Osteocyte (in vitro differentiated cells): ENCODE measurements at regions not wholly inside any gene's neighbourhood (a gene's known extent, or its start where the extent isn't known, plus 50 kb on each side); places are given as distances from the start of the nearest gene placed in this dataset.
"Not testable (repeated sequence)": the region's sequence is repeated elsewhere in the genome, so short reads cannot be mapped to it uniquely, and the experiment has no call there.

Source experiments
- DNase-seq: peaks from one replicate; pipeline ENCODE4 v3.0.0; 2021; ENCODE audit warnings: mixed read lengths; ENCODE audit not compliant: unreplicated experiment; ENCODE audit errors: extremely low spot score
- H3K27ac Mint-ChIP-seq: one replicate; pipeline ENCODE4 v1.8.0; 2021; ENCODE audit warnings: mild to moderate bottlenecking, mixed read lengths; ENCODE audit not compliant: unreplicated experiment
- H3K27me3 Mint-ChIP-seq: one replicate; pipeline ENCODE4 v1.8.0; 2021; ENCODE audit warnings: mixed read lengths; ENCODE audit not compliant: unreplicated experiment
- H3K36me3 Mint-ChIP-seq: one replicate; pipeline ENCODE4 v1.8.0; 2021; ENCODE audit warnings: mixed read lengths; ENCODE audit not compliant: unreplicated experiment
- H3K4me1 Mint-ChIP-seq: one replicate; pipeline ENCODE4 v1.8.0; 2021; ENCODE audit warnings: mixed read lengths; ENCODE audit not compliant: unreplicated experiment
- H3K4me3 Mint-ChIP-seq: one replicate; pipeline ENCODE4 v1.8.0; 2021; ENCODE audit warnings: mild to moderate bottlenecking, moderate library complexity, mixed read lengths; ENCODE audit not compliant: unreplicated experiment
- H3K9me3 Mint-ChIP-seq: one replicate; pipeline ENCODE4 v1.8.0; 2021; ENCODE audit warnings: mixed read lengths; ENCODE audit not compliant: unreplicated experiment
- TF ChIP-seq, protein P1 (sequence below): fragments of 200-600 bp; sonication (generic); IDR thresholded peaks from 2 replicates; pipeline ENCODE4 v1.5.0; 2021; ENCODE audit warnings: antibody characterized with exemption, mild to moderate bottlenecking, moderate library complexity

DNA sequence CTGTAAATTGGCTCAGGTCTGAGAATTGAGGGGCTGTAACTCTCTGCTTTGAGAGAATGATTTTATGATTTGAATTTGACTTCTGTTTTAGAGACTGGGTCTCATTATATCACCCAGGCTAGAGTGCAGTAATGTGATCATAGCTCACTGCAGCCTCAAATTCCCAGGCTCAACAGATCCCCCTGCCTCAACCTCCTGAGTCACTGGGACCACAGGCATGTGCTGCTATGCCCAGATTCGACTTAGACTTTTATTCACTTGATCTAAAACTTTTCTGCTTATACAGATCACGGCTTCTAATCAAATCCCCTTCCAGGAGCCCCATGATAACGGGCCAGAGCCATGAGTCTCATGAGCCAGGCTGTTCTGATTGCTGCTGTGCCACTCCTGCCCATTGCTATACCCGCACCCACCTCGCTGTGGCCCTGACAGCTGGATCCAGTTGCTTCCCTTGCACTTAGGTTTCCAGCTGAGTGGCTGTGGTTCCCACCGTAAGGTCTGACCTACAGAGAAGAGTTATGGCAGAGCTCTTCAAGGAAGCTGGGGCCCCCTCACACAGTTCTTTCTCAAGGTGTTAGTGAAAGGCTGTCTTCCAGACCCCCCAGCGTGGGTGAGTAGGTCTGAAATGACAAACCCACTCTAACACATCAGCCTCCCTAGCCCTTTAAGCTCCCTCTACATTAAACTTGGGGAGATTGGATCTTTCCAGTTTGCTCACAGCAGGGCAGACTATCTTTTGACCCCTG is 251.2 kb upstream of the SGCG start:
- Mint-ChIP-seq H3K4me1 (no peaks in the 10 kb centered on the region), H3K27me3 (no peaks in the 10 kb centered on the region), H3K4me3 (no peak overlapping the region), H3K36me3 (no peaks in the 10 kb centered on the region), H3K27ac (no peak overlapping the region), H3K9me3 (no peaks in the 10 kb centered on the region)
- TF ChIP-seq, protein P1, sequence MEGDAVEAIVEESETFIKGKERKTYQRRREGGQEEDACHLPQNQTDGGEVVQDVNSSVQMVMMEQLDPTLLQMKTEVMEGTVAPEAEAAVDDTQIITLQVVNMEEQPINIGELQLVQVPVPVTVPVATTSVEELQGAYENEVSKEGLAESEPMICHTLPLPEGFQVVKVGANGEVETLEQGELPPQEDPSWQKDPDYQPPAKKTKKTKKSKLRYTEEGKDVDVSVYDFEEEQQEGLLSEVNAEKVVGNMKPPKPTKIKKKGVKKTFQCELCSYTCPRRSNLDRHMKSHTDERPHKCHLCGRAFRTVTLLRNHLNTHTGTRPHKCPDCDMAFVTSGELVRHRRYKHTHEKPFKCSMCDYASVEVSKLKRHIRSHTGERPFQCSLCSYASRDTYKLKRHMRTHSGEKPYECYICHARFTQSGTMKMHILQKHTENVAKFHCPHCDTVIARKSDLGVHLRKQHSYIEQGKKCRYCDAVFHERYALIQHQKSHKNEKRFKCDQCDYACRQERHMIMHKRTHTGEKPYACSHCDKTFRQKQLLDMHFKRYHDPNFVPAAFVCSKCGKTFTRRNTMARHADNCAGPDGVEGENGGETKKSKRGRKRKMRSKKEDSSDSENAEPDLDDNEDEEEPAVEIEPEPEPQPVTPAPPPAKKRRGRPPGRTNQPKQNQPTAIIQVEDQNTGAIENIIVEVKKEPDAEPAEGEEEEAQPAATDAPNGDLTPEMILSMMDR: no peak
- peak; percentile 54 for DNase-seq

DNA sequence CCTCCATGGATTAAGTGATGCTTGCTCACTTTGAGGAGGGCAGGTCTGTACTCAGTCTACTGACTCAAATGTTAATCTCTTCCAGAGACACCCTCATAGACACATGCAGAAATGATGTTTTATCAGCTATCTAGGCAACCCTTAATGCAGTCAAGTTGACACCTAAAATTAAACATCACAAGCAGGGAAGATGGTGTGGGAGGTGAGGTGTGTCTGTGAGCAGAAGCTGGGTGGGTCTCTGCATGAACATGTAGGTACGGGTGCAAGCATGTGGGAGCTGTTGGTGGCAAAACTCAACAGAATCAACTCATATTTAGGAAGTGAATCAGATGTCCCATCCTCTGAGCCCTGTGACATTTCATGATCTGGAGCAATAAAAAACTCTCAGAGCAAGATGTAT is 249.2 kb upstream of the SGCG start:
- no peaks in the 10 kb centered on the region for H3K36me3 Mint-ChIP-seq
- H3K9me3 Mint-ChIP-seq: no peaks in the 10 kb centered on the region
- no peaks in the 10 kb centered on the region for H3K27me3 Mint-ChIP-seq
- no peaks in the 10 kb centered on the region for H3K4me1 Mint-ChIP-seq
- DNase-seq: no peak
- H3K27ac Mint-ChIP-seq: no peak overlapping the region
- TF ChIP-seq, protein P1: no peak
- no peak overlapping the region for H3K4me3 Mint-ChIP-seq

DNA sequence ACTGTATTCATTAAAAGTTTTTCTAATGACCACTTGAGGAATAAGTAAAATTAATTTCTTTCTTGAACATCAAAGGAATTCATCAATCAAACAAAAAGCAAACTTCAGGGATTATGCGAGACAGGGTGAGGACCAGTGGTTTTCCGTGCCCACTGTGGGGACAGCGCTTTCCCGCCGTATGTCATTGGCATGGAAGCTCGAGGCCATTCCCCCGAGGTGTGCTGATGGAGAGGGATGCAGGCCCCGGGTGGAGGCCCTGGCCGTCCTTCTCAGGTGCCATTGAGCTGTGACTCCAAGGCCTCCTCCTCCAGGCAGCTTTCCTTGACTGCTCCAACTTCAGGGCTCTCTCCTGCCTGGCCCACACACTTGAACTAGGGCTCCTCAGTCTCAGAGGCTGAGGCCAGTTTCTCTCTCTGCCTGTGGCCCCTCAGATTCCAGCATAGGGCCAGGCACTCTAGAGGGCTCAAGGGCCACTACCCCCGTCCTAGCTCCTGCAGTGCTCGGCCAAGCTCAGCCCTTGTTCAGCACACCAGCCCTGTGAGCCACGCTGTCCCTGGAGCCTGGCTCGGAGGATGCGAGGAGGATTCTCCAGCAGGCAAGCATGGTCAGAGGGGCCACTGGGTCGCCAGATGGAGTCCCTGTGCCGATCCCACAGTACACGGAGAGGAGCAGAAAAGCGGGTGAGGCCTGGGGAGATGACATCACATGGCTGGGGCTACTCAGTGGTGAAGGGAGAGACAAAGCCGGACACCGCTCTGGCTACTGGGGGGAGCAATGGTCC is 248.0 kb upstream of the SGCG start:
- not testable (repeated sequence) for H3K27ac Mint-ChIP-seq, H3K9me3 Mint-ChIP-seq, H3K4me3 Mint-ChIP-seq, H3K4me1 Mint-ChIP-seq, H3K27me3 Mint-ChIP-seq, H3K36me3 Mint-ChIP-seq
- DNase-seq: peak; percentile 76

DNA sequence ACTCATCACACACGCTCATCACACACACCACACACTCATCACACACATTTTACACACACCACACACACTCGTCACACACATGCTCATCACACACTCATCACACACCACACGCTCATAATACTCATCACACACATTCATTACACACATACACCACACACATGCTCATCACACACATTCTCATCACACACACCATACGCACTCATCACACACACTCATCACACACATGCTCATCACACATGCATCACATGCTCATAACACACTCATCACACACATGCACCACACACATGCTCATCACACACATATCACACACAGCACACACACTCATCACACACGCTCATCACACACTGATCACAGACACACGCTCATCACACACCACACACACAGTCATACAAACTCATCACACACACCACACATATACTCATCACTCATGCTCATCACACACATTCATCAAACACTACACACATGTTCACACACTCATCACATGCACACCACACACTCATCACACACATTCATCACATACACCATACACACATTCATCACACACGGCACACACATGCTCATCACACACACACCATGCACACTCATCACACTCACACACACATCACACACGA is 247.1 kb upstream of the SGCG start:
- H3K27ac Mint-ChIP-seq: no peak overlapping the region
- no peaks in the 10 kb centered on the region for H3K9me3 Mint-ChIP-seq
- no peaks in the 10 kb centered on the region for H3K4me1 Mint-ChIP-seq
- no peaks in the 10 kb centered on the region for H3K27me3 Mint-ChIP-seq
- no peaks in the 10 kb centered on the region for H3K36me3 Mint-ChIP-seq
- TF ChIP-seq, protein P1: no peak
- DNase-seq: no peak
- no peak overlapping the region for H3K4me3 Mint-ChIP-seq

DNA sequence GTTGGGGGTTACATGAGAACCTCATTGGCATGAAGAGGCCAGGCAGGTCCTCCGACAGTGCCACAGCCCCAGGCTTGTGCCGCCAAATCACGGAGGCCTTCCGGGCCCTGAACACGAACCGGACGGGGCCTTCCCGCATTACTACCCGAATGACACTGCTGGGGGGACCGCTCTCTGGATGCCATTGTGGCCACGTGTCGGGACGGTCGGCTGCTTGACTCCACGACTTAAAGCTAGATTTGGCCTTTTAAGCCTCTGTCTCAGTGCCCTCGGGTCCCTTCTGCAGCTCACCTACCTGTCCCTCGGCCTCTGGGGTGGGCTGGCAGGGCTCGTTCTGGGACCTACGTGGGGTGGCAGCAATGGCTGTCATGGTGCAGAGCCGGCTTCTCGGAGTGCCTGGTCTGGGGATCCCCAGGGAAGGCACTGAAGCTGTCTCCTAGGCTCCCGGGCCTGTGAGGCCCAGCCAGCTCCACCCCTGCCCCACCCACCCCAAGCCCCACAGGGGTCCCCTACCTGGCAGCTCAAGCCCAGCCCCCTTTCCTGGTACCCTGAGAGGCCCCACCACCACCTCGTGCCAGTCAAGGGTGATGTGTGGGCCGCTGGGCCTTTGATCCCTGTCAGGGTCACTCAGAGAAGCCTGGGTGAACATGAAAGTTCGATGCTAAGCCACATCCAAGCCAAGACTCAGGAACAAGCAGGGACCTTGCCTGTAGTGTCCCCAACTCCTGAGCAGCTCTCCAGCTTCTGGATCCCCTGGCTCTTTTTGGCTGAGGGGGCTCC is 245.8 kb upstream of the SGCG start:
- Mint-ChIP-seq H3K36me3 (no peaks in the 10 kb centered on the region), H3K27ac (no peak overlapping the region), H3K4me3 (no peak overlapping the region), H3K4me1 (no peaks in the 10 kb centered on the region), H3K27me3 (no peaks in the 10 kb centered on the region), H3K9me3 (no peaks in the 10 kb centered on the region)
- DNase-seq: peak; percentile 76
- TF ChIP-seq, protein P1: no peak
